Hepatocyte (in vitro differentiated cells): ENCODE measurements at regions not wholly inside any gene's neighbourhood (a gene's known extent, or its start where the extent isn't known, plus 50 kb on each side); places are given as distances from the start of the nearest gene placed in this dataset.
A peak's percentile ranks its signal among the peaks of the same experiment; 100 is the strongest.

Experiments used
- DNase-seq: peaks from one replicate; pipeline ENCODE4 v3.0.0-alpha.2; 2016; ENCODE audit warnings: low spot score
- H2AFZ ChIP-seq: fragments of 200-600 bp; sonication (generic); 2 replicates; pipeline ENCODE4 v1.6.0; 2016; ENCODE audit warnings: antibody characterized with exemption, mild to moderate bottlenecking
- H3K27ac ChIP-seq: fragments of 200-600 bp; sonication (generic); 2 replicates; pipeline ENCODE4 v1.5.1; 2016; ENCODE audit warnings: mild to moderate bottlenecking
- H3K27me3 ChIP-seq: fragments of 200-600 bp; sonication (generic); 2 replicates; pipeline ENCODE4 v1.6.1; 2016
- H3K36me3 ChIP-seq: fragments of 200-600 bp; sonication (generic); replicated peaks from 2 replicates; pipeline ENCODE4 v1.5.1; 2016; ENCODE audit warnings: low read depth; ENCODE audit not compliant: insufficient read depth
- H3K4me1 ChIP-seq: fragments of 200-600 bp; sonication (generic); 2 replicates; pipeline ENCODE4 v1.5.1; 2016; ENCODE audit warnings: mild to moderate bottlenecking, moderate library complexity; ENCODE audit not compliant: insufficient read depth
- H3K4me2 ChIP-seq: fragments of 200-600 bp; sonication (generic); 2 replicates; pipeline ENCODE4 v1.6.0; 2016
- H3K4me3 ChIP-seq: fragments of 200-600 bp; sonication (generic); 2 replicates; pipeline ENCODE4 v1.5.1; 2016; ENCODE audit warnings: mild to moderate bottlenecking
- H3K79me2 ChIP-seq: fragments of 200-600 bp; sonication (generic); 2 replicates; pipeline ENCODE4 v1.6.0; 2017; ENCODE audit warnings: mild to moderate bottlenecking
- H3K9me2 ChIP-seq: fragments of 200-600 bp; sonication (generic); replicated peaks from 2 replicates; pipeline ENCODE4 v1.6.0; 2017; ENCODE audit warnings: mild to moderate bottlenecking; ENCODE audit not compliant: insufficient read depth
- H3K9me3 ChIP-seq: fragments of 200-600 bp; sonication (generic); 2 replicates; pipeline ENCODE4 v1.5.1; 2016; ENCODE audit warnings: low read depth, mild to moderate bottlenecking
- H4K20me1 ChIP-seq: fragments of 200-600 bp; sonication (generic); 2 replicates; pipeline ENCODE4 v1.6.0; 2016; ENCODE audit warnings: mild to moderate bottlenecking; ENCODE audit not compliant: insufficient read depth, poor library complexity, severe bottlenecking
- EZH2 ChIP-seq: fragments of 200-600 bp; sonication (generic); IDR thresholded peaks from 2 replicates; pipeline ENCODE4 v1.6.1; 2016; ENCODE audit warnings: antibody characterized with exemption, mild to moderate bottlenecking, borderline replicate concordance
- EZH2phosphoT487 ChIP-seq: fragments of 200-600 bp; sonication (generic); IDR thresholded peaks from one replicate; pipeline ENCODE4 v1.6.1; 2018; ENCODE audit warnings: antibody characterized with exemption, mild to moderate bottlenecking, low read depth, moderate library complexity; ENCODE audit not compliant: unreplicated experiment, severe bottlenecking
- WGBS: methylation state at CpG from one replicate; pipeline ENCODE4 v1.1.6; 2016; ENCODE audit warnings: low lambda C conversion rate; ENCODE audit errors: missing lambda C conversion rate; 5-methylcytosine and 5-hydroxymethylcytosine counted together
- TF ChIP-seq, protein P1 (sequence below): fragments of 200-600 bp; sonication (generic); IDR thresholded peaks from 2 replicates; pipeline ENCODE4 v1.5.1; 2016; ENCODE audit warnings: antibody characterized with exemption, mild to moderate bottlenecking; ENCODE audit not compliant: poor library complexity

DNA sequence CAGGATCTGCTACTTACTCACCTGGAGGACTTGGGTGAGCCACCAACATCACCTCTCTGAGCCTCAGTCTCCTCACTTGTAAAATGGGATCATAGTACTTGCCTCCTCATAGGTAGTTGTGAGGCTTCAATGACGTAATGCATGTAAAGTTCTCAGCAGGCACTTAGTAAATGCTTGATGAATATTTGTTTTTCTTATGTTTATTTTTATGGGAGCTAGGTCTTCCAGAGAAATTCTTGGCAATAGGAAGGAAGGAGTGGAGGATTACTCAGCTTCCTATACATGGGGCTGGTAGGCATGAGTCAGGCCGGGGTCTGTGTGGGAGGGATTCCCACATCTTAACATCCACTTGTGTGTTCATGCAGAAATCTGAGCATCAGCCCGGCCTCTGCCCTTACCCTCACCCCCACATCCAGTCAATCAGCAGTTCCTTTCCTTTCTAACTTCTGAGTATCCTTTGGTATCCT lies 95.4 kb upstream of the USP24 start:
- no peaks in the 10 kb centered on the region for H3K27me3 ChIP-seq
- H3K4me3 ChIP-seq = no peak overlapping the region
- H3K4me1 ChIP-seq = no peaks in the 10 kb centered on the region
- TF ChIP-seq EZH2phosphoT487 = no peak
- TF ChIP-seq, protein P1, sequence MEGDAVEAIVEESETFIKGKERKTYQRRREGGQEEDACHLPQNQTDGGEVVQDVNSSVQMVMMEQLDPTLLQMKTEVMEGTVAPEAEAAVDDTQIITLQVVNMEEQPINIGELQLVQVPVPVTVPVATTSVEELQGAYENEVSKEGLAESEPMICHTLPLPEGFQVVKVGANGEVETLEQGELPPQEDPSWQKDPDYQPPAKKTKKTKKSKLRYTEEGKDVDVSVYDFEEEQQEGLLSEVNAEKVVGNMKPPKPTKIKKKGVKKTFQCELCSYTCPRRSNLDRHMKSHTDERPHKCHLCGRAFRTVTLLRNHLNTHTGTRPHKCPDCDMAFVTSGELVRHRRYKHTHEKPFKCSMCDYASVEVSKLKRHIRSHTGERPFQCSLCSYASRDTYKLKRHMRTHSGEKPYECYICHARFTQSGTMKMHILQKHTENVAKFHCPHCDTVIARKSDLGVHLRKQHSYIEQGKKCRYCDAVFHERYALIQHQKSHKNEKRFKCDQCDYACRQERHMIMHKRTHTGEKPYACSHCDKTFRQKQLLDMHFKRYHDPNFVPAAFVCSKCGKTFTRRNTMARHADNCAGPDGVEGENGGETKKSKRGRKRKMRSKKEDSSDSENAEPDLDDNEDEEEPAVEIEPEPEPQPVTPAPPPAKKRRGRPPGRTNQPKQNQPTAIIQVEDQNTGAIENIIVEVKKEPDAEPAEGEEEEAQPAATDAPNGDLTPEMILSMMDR = no peak
- TF ChIP-seq EZH2 = no peak
- H3K9me3 ChIP-seq = no peaks in the 10 kb centered on the region
- no peak overlapping the region for H3K4me2 ChIP-seq
- DNase-seq = peak; percentile 51
- WGBS = 71% methylated on average over 3 of the region's 3 CpGs
- H3K36me3 ChIP-seq = no peaks in the 10 kb centered on the region
- no peaks in the 10 kb centered on the region for H3K9me2 ChIP-seq
- no peak overlapping the region for H3K27ac ChIP-seq
- no peak overlapping the region for H2AFZ ChIP-seq
- no peaks in the 10 kb centered on the region for H4K20me1 ChIP-seq
- H3K79me2 ChIP-seq = no peaks in the 10 kb centered on the region

DNA sequence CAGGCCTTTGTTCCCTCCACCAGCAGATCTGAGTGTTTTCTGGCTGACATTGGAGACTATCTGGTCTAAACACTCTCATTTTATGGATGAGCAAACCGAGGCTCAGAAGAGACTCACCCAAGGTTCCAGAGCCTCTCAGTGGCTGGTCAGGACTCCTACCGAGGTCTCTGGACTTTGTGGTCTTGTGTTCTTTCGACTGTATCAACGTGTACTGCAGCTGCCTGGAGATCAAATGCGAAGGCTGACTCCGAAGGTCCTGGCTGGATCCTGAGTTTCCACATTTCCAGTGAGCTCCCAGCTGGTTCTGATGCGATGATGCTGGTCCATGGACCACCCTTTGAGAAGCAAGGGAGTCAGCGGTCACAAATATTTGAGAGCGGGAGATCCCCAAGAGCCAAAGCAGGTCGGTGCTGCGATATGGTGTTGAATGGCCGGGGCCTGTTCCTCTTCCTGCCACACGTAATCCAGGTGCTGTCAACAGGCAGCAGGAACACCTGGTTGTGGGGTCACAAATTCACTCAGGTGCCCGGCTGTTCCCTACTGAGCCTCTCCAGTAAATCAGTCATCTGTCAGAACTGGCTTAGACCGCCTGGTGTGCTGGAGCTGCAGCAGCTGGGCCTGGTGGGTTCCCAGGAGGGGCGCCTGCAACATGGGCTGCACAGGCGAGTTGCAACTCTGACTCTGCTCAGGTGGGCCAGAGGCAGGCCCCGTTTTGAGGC lies 94.8 kb upstream of the USP24 start:
- WGBS = 74% methylated on average over 18 of the region's 18 CpGs
- no peaks in the 10 kb centered on the region for H3K79me2 ChIP-seq
- H3K9me2 ChIP-seq = no peaks in the 10 kb centered on the region
- no peaks in the 10 kb centered on the region for H3K36me3 ChIP-seq
- H3K4me1 ChIP-seq = no peaks in the 10 kb centered on the region
- H3K4me3 ChIP-seq = no peak overlapping the region
- DNase-seq = no peak
- no peak overlapping the region for H3K27ac ChIP-seq
- H3K27me3 ChIP-seq = no peaks in the 10 kb centered on the region
- H4K20me1 ChIP-seq = no peaks in the 10 kb centered on the region
- no peak overlapping the region for H3K4me2 ChIP-seq
- H3K9me3 ChIP-seq = no peaks in the 10 kb centered on the region
- TF ChIP-seq EZH2phosphoT487 = no peak
- TF ChIP-seq, protein P1 = no peak
- H2AFZ ChIP-seq = no peak overlapping the region

DNA sequence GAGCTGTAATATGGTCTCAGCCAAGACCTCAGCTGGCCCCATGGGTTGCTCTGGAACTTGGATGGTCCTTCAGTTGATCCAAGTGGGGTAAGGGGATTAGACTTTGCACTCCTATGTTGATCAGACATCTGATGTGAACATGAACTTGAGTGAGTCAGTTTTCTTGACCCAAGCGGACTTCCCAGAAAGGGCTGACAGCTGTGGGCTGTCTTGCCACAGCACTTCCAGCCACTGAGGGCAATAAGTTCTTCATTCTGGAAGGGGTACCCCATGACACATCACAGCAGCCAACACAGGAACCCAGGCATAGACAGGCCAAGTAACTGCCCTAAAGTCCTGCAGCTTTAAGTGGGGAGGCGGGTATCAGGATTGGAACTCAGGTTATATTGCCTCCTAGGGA lies 93.9 kb upstream of the USP24 start:
- Histone ChIP-seq H3K9me3 (no peaks in the 10 kb centered on the region), H3K27ac (no peak overlapping the region), H2AFZ (no peak overlapping the region), H3K36me3 (no peaks in the 10 kb centered on the region), H3K4me2 (no peak overlapping the region), H3K9me2 (no peaks in the 10 kb centered on the region), H3K4me1 (no peaks in the 10 kb centered on the region), H3K4me3 (no peak overlapping the region), H3K79me2 (no peaks in the 10 kb centered on the region), H3K27me3 (no peaks in the 10 kb centered on the region), H4K20me1 (no peaks in the 10 kb centered on the region)
- WGBS = 92% methylated on average over 2 of the region's 2 CpGs
- DNase-seq = no peak
- TF ChIP-seq EZH2phosphoT487 (no peak), EZH2 (no peak)
- TF ChIP-seq, protein P1 = no peak
